Small intestine (tissue), 7 donors: ENCODE measurements at regions not wholly inside any gene's neighbourhood (a gene's known extent, or its start where the extent isn't known, plus 50 kb on each side); places are given as distances from the start of the nearest gene placed in this dataset.

Experiments
- DNase-seq, 2 donors: peaks; one replicate each; pipeline versions ENCODE4 v3.0.0 to v3.0.0-alpha.2; 2013
- FAIRE-seq: peaks from 2 replicates; lab custom pipeline; 2012; peaks lifted over from hg19 to GRCh38; lab: Jason Lieb, UNC
- H3K27ac ChIP-seq, 3 donors: one replicate each; pipeline ENCODE4 v1.5.1; 2013; ENCODE audit warnings: low read length in 2 of 3, mild to moderate bottlenecking in 2 of 3, control low read depth in 1 of 3, inconsistent platforms in 1 of 3, low read depth in 1 of 3, moderate library complexity in 1 of 3
- H3K27me3 ChIP-seq, 3 donors: one replicate each; pipeline ENCODE4 v1.6.1; 2013; ENCODE audit warnings: low read length in 3 of 3, inconsistent platforms in 1 of 3; ENCODE audit not compliant: control insufficient read depth in 3 of 3, insufficient read depth in 3 of 3
- H3K36me3 ChIP-seq, 3 donors: one replicate each; pipeline ENCODE4 v1.6.1; 2013; ENCODE audit warnings: low read length in 3 of 3, inconsistent platforms in 1 of 3, low read depth in 1 of 3, mild to moderate bottlenecking in 1 of 3, moderate library complexity in 1 of 3; ENCODE audit not compliant: control insufficient read depth in 3 of 3, insufficient read depth in 2 of 3
- H3K4me1 ChIP-seq, 3 donors: one replicate each; pipeline ENCODE4 v1.6.1; 2013; ENCODE audit warnings: low read length in 2 of 3, inconsistent platforms in 1 of 3, low read depth in 1 of 3, mild to moderate bottlenecking in 1 of 3, moderate library complexity in 1 of 3; ENCODE audit not compliant: control insufficient read depth in 3 of 3, insufficient read depth in 2 of 3
- H3K4me3 ChIP-seq, 3 donors: one replicate each; pipeline ENCODE4 v1.5.1; 2013; ENCODE audit warnings: low read length in 3 of 3, control low read depth in 1 of 3, inconsistent platforms in 1 of 3, low read depth in 1 of 3, mild to moderate bottlenecking in 1 of 3, moderate library complexity in 1 of 3
- H3K9me3 ChIP-seq, 2 donors: one replicate each; pipeline ENCODE4 v1.6.1; 2013; ENCODE audit warnings: low read depth in 1 of 2, low read length in 1 of 2; ENCODE audit not compliant: control insufficient read depth in 2 of 2, insufficient read depth in 1 of 2
- WGBS, 3 donors: extraction: QIAGEN DNeasy Blood & Tissue Kit; methylation state at CpG; one replicate each; pipeline ENCODE4 v1.1.7; 2013; 5-methylcytosine and 5-hydroxymethylcytosine counted together
- donor health status: healthy with polysubstance abuse.
- donor health status: control.
- donor health status: control.
- donor health status: Bipolar disorder and iron deficiency.
- donor health status: healthy.

- DNase-seq (no peak), FAIRE-seq (no peak)
- Histone ChIP-seq H3K27ac (no peak overlapping the region), H3K9me3 (peaks cover 0 to 3% of the 10 kb centered on the region in 2 donors), H3K27me3 (no peaks in the 10 kb centered on the region), H3K4me1 (no peaks in the 10 kb centered on the region), H3K36me3 (no peaks in the 10 kb centered on the region), H3K4me3 (no peak overlapping the region)
- 87 to 92% (median 87%) methylated on average over 4 of the region's 4 CpGs for WGBS, 3 donors
Observed at GRCh38 chr12:127412866-127413265, 854.1 kb upstream of the TMEM132C start.

GRCh38 chr12:127414186-127414585 lies 852.8 kb upstream of the TMEM132C start:
- Histone ChIP-seq H3K4me1 (no peaks in the 10 kb centered on the region), H3K27me3 (no peaks in the 10 kb centered on the region), H3K36me3 (no peaks in the 10 kb centered on the region), H3K27ac (no peak overlapping the region), H3K4me3 (no peak overlapping the region), H3K9me3 (peaks cover 0 to 8% of the 10 kb centered on the region in 2 donors)
- WGBS, 3 donors: 70 to 74% (median 73%) methylated on average over 8 of the region's 8 CpGs
- FAIRE-seq (no peak), DNase-seq (no peak)

- H3K27me3 ChIP-seq: peaks cover 0 to 1% (median 0%) of the 10 kb centered on the region in 3 donors
- peaks cover 0 to 8% of the 10 kb centered on the region in 2 donors for H3K9me3 ChIP-seq
- DNase-seq (peak; percentile 12 to 69), FAIRE-seq (no peak)
- 9 to 56% (median 24%) methylated on average over 2 of the region's 2 CpGs for WGBS, 3 donors
- H3K27ac ChIP-seq: no peak overlapping the region
- no peaks in the 10 kb centered on the region for H3K36me3 ChIP-seq
- H3K4me3 ChIP-seq: no peak overlapping the region
- no peaks in the 10 kb centered on the region for H3K4me1 ChIP-seq
Observed at GRCh38 chr12:127414636-127415035, 852.3 kb upstream of the TMEM132C start.

GRCh38 chr12:127416796-127417195 lies 850.2 kb upstream of the TMEM132C start:
- Histone ChIP-seq H3K27me3 (peaks cover 0 to 3% (median 0%) of the 10 kb centered on the region in 3 donors), H3K27ac (no peak overlapping the region), H3K9me3 (peaks cover 0 to 8% of the 10 kb centered on the region in 2 donors), H3K4me1 (no peaks in the 10 kb centered on the region), H3K36me3 (no peaks in the 10 kb centered on the region), H3K4me3 (no peak overlapping the region)
- FAIRE-seq (no peak), DNase-seq (no peak)
- 78 to 83% (median 82%) methylated on average over 3 of the region's 3 CpGs for WGBS, 3 donors

GRCh38 chr12:127419111-127419510 lies 847.9 kb upstream of the TMEM132C start:
- H3K27me3 ChIP-seq: peaks cover 0 to 3% (median 0%) of the 10 kb centered on the region in 3 donors
- H3K4me1 ChIP-seq: no peaks in the 10 kb centered on the region
- H3K4me3 ChIP-seq: no peak overlapping the region
- no peak overlapping the region for H3K27ac ChIP-seq
- DNase-seq: no peak
- no peaks in the 10 kb centered on the region for H3K36me3 ChIP-seq
- no peak for FAIRE-seq
- WGBS, 3 donors: 72 to 73% (median 73%) methylated on average over 2 of the region's 2 CpGs
- peaks cover 0 to 8% of the 10 kb centered on the region in 2 donors for H3K9me3 ChIP-seq

GRCh38 chr12:127421614-127422013 lies 845.4 kb upstream of the TMEM132C start:
- 66 to 82% (median 78%) methylated on average over 5 of the region's 5 CpGs for WGBS, 3 donors
- Histone ChIP-seq H3K9me3 (peaks cover 0 to 8% of the 10 kb centered on the region in 2 donors), H3K36me3 (no peaks in the 10 kb centered on the region), H3K4me1 (no peaks in the 10 kb centered on the region), H3K4me3 (no peak overlapping the region), H3K27ac (no peak overlapping the region), H3K27me3 (peaks cover 0 to 3% (median 0%) of the 10 kb centered on the region in 3 donors)
- FAIRE-seq (no peak), DNase-seq (no peak)

- 83 to 86% (median 84%) methylated on average over 9 of the region's 9 CpGs for WGBS, 3 donors
- no peak overlapping the region for H3K4me3 ChIP-seq
- H3K27me3 ChIP-seq: peaks cover 0 to 3% (median 0%) of the 10 kb centered on the region in 3 donors
- no peaks in the 10 kb centered on the region for H3K4me1 ChIP-seq
- H3K36me3 ChIP-seq: no peaks in the 10 kb centered on the region
- H3K27ac ChIP-seq: no peak overlapping the region
- FAIRE-seq (no peak), DNase-seq (no peak)
- peaks cover 0 to 4% of the 10 kb centered on the region in 2 donors for H3K9me3 ChIP-seq
Observed at GRCh38 chr12:127422935-127423566, 843.9 kb upstream of the TMEM132C start.

GRCh38 chr12:127425474-127425873 lies 841.5 kb upstream of the TMEM132C start:
- Histone ChIP-seq H3K4me3 (no peak overlapping the region), H3K9me3 (no peaks in the 10 kb centered on the region), H3K27ac (no peak overlapping the region), H3K36me3 (no peaks in the 10 kb centered on the region), H3K4me1 (no peaks in the 10 kb centered on the region), H3K27me3 (no peaks in the 10 kb centered on the region)
- FAIRE-seq (no peak), DNase-seq (no peak)
- 82 to 95% (median 93%) methylated on average over 4 of the region's 4 CpGs for WGBS, 3 donors

GRCh38 chr12:127428420-127428819 lies 838.5 kb upstream of the TMEM132C start:
- DNase-seq (no peak), FAIRE-seq (no peak)
- Histone ChIP-seq H3K27ac (no peak overlapping the region), H3K36me3 (no peaks in the 10 kb centered on the region), H3K27me3 (no peaks in the 10 kb centered on the region), H3K9me3 (no peaks in the 10 kb centered on the region), H3K4me3 (no peak overlapping the region), H3K4me1 (no peaks in the 10 kb centered on the region)
- 71 to 84% (median 80%) methylated on average over 6 of the region's 6 CpGs for WGBS, 3 donors
